NCI-H2029 treated with DMSO at 0.1 percent for 48 hours (cell line): ENCODE measurements at regions not wholly inside any gene's neighbourhood (a gene's known extent, or its start where the extent isn't known, plus 50 kb on each side); places are given as distances from the start of the nearest gene placed in this dataset.
"Not testable (repeated sequence)": the region's sequence is repeated elsewhere in the genome, so short reads cannot be mapped to it uniquely, and the experiment has no call there.

ENCODE experiments used
- DNase-seq: peaks from one replicate; lab custom pipeline; 2025; lab: John Stamatoyannopoulos, UW

DNA sequence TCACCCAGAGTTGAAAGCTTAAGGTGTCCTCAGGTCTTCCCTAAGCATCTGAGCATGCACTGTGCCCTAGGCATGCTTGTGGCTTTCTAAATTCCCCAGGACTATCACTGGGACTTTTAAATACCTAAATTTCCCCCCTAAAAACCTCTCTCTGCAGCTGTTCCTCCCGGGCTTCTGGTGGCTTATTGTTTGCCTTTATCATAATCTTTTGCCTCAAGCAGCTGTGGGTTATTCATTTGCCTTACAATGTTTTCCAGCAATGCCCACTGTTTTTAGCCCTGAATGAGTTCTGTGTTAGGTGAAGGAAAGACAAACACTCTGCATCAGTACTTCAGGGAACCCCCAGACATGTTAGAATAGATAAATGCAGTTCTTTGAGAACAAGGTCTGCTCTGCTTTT is 455.0 kb downstream of the ZIC3 start:
- no peak for DNase-seq

DNA sequence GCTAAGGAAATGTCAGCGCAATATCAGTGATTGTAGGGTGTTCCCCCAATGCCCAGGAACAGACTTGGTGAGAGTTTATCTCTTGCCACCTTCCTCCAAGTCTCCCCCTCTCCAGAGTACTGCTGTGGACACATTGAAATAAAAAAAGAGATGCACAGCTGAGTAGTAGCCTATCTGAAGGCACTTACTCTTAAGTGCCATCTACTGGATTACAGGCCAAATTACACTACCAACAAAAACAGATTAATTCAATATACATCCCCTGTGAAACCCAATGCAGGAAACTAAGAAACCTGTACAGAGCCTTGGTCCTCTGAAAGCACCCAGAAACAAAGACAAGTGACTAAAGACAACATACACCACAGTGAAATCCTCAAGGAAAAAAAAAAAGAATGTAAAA is 460.3 kb downstream of the ZIC3 start:
- DNase-seq, result no peak

DNA sequence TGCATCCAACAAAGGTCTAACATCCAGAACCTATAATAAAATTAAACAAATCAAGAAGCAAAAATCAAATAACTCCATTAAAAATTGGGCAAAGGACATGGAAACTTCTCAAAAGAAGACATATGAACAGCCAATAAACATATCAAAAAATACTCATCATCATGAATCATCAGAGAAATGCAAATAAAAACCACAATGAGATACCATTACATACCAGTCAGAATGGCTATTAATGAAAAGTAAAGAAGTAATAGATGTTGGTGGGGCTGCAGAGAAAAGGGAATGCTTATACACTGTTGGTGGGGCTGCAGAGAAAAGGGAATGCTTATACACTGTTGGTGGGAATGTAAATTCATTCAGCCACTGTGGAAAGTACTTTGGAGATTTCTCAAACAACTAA is 465.8 kb downstream of the ZIC3 start:
- DNase-seq, result no peak

DNA sequence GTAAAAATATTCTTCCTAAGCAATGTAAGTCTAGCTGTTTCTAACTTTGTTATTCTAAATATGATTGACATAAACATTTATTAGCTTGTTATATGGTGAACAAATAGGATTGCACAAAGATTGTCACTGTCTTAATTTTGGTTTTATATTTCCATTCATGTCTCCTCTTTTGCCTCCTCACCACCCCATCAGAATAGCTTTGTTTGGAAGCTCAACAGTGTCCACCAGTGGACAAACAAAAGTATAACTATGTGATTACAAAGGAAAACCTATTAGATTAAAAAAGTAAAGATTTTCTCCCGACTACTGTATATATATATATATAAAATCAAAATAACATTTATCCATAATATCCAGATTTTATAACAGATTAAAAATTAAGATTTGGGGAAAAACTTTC is 468.2 kb downstream of the ZIC3 start:
- DNase-seq, result no peak

DNA sequence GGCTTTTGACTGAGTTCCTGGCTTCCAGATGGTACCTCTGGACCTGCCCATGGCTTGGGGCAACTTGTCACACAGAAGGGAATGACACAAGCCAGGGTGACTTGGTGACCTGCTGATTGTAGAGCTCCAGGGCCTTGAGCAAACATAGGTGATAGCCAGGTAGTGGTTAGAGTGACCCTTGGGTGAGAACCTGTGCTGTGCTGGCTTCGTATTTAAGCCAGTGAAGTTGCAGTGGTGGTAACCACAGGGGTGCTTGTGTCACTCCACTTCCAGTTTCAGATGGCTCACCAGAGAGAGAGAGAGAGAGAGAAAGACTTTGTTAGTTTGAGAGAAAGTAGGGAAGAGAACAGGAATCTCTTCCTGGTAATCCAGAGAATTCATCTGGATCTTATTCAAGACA is 471.6 kb downstream of the ZIC3 start:
- no peak for DNase-seq

GRCh38 chrX:138057883-138058282 is 492.0 kb downstream of the ZIC3 start:
- no peak for DNase-seq

- no peak for DNase-seq
Measured at GRCh38 chrX:138058931-138059330, 493.0 kb downstream of the ZIC3 start.

- DNase-seq, result no peak
Measured at GRCh38 chrX:138067415-138067814, 501.5 kb downstream of the ZIC3 start.

- no peak for DNase-seq
Measured at GRCh38 chrX:138073626-138074025, 507.7 kb downstream of the ZIC3 start.

GRCh38 chrX:138082251-138082650 is 516.3 kb downstream of the ZIC3 start:
- no peak for DNase-seq

GRCh38 chrX:138082896-138083295 is 517.0 kb downstream of the ZIC3 start:
- no peak for DNase-seq

DNA sequence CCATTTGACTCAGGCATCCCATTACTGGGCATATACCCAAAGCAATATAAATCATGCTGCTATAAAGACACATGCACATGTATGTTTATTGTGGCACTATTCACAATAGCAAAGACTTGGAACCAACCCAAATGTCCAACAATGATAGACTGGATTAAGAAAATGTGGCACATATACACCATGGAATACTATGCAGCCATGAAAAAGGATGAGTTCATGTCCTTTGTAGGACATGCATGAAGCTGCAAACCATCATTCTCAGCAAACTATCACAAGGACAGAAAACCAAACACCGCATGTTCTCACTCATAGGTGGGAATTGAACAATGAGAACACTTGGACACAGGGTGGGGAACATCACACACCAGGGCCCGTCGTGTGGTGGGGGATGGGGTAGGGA is 545.0 kb downstream of the ZIC3 start:
- not testable (repeated sequence) for DNase-seq

DNA sequence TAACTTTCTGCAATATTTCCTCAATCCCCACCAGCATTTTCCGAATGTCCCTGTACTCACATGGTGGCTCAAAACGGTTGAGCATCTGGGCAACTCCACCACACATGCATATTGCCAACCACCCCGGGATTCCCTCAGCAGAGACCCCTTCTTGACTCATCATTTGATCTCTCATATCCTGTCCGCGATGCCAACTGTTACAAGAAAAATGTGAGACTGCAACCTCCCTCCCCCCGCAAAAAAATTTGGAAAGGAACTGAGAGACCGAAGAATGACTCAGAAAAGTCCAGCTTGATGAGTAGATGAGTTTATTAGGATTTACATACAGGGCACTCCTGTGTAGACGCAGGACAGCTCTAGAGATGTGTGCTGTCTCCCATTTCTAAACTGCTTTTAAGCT is 561.4 kb downstream of the ZIC3 start:
- no peak for DNase-seq

DNA sequence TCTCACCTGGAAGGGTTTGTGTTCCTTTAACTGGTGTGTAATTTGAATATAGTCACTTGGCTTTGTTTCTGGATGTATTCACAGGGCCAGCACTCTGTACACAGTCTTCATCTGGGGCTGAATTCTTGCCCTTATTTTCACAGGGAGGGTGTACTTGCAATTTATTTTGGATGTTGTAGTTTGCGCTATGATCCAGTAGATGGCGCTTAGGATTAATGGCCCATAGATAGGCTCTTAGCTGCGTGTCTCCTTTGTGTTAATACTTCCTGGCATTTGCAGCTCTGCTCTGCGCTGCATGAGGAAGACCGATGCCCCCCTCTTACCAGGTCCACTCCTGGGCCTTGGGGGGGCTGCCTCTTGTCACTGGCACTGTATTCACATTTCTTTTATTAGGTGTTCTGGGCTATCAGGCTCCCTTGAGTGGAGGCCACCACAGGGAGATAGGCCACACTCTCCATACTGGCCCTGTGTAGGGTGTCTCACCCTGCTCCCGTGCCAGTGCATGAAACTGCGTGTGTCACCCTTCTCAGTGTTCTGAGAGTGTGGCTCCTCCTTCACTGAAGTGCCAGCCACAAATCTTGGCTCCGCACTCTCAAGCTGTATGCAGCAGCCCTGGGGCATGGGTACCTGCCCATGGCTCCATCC is 562.2 kb downstream of the ZIC3 start:
- peak; percentile 38 for DNase-seq

GRCh38 chrX:138150709-138151108 is 560.8 kb downstream of the FGF13 start:
- no peak for DNase-seq

- DNase-seq, result no peak
Measured at GRCh38 chrX:138157850-138158249, 553.7 kb downstream of the FGF13 start.

DNA sequence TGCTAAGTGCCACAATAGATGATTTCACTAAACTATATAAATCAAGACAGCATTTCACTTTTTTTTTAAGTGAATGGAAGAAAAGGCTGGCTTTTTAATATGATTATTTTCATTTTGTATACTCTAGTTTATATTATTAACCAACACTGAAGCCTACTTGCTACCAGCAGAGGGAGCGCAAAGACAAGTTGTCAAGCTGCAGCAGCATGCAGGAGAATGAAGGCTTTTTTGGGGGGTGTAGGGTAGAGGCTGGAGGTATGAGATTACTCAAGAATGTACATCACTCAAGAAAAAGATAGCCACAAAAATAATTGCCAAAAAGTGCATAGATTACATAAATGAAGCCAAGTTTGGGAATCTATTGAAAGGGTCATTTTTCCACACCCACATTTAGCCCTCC is 519.5 kb downstream of the FGF13 start:
- no peak for DNase-seq

GRCh38 chrX:138229718-138230117 is 481.8 kb downstream of the FGF13 start:
- DNase-seq, result no peak

- no peak for DNase-seq
Measured at GRCh38 chrX:138240266-138240665, 471.3 kb downstream of the FGF13 start.

DNA sequence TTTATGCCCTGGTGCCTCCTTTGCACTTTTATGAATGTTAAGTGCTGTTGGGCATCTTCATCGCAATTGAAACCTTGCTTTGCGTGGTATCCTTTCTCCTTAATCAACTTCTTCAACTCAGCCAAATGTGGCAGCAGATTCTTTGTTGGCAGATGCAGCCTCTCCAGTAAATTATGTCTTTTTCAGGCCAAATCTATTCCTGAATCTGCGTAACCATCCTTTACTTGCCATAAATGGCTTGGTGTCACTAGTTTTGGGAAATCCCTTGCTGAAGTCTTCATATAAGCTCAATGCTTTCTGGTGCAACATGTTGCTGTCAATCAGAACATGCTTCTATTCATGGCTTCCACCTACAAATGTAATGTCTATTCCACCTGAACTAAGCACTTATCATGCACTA is 457.5 kb downstream of the FGF13 start:
- no peak for DNase-seq

- no peak for DNase-seq
Measured at GRCh38 chrX:138255373-138255772, 456.1 kb downstream of the FGF13 start.

GRCh38 chrX:138264095-138264494 is 447.4 kb downstream of the FGF13 start:
- not testable (repeated sequence) for DNase-seq

- DNase-seq, result no peak
Measured at GRCh38 chrX:138270931-138271330, 440.6 kb downstream of the FGF13 start.

DNA sequence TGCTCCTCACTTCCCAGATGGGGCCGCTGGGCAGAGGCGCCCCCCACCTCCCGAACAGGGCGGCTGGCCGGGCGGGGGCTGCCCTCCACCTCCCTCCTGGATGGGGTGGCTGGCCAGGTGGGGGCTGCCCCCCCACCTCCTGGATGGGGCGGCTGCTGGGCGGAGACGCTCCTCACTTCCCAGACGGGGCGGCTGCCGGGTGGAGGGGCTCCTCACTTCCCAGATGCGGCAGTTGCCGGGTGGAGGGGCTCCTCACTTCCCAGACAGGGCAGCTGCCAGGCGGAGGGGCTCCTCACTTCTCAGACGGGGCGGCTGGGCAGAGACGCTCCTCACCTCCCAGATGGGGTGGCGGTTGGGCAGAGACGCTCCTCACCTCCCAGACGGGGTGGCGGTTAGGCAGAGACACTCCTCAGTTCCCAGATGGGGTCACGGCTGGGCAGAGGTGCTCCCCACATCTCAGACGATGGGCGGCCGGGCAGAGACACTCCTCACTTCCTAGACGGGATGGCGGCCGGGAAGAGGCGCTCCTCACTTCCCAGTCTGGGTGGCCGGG is 428.8 kb downstream of the FGF13 start:
- DNase-seq, result not testable (repeated sequence)
